ENCODE measurements at regions not wholly inside any gene's neighbourhood (a gene's known extent, or its start where the extent isn't known, plus 50 kb on each side); places are given as distances from the start of the nearest gene placed in this dataset.

DNA sequence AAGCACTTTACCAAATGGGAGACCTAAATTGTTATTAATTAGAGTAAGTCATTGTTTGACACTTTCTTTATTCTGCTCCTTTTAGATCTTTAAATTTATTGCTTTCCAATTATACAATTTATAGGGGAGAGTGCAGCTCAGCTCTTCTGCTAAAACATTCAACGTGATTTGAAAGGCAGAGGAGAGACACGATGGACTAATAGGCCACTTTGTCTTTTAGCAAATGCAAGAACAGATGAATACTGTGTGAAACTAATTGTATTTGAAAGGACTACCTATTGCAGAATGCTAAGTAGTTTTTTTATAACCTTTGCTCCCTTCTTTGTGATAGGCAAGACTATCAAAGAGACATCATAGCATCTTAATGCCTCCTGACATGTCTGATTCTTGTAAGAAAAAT is 320.4 kb upstream of the KLF3 start:
- TF ChIP-seq, protein P1, sequence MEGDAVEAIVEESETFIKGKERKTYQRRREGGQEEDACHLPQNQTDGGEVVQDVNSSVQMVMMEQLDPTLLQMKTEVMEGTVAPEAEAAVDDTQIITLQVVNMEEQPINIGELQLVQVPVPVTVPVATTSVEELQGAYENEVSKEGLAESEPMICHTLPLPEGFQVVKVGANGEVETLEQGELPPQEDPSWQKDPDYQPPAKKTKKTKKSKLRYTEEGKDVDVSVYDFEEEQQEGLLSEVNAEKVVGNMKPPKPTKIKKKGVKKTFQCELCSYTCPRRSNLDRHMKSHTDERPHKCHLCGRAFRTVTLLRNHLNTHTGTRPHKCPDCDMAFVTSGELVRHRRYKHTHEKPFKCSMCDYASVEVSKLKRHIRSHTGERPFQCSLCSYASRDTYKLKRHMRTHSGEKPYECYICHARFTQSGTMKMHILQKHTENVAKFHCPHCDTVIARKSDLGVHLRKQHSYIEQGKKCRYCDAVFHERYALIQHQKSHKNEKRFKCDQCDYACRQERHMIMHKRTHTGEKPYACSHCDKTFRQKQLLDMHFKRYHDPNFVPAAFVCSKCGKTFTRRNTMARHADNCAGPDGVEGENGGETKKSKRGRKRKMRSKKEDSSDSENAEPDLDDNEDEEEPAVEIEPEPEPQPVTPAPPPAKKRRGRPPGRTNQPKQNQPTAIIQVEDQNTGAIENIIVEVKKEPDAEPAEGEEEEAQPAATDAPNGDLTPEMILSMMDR (conservative IDR thresholded peaks at IDR 0.05), result no peak
- no peak for TF ChIP-seq ZFX (IDR thresholded peaks at IDR 0.05)

All from C4-2B (cell line).